ENCODE measurements at regions not wholly inside any gene's neighbourhood (a gene's known extent, or its start where the extent isn't known, plus 50 kb on each side); places are given as distances from the start of the nearest gene placed in this dataset.

DNA sequence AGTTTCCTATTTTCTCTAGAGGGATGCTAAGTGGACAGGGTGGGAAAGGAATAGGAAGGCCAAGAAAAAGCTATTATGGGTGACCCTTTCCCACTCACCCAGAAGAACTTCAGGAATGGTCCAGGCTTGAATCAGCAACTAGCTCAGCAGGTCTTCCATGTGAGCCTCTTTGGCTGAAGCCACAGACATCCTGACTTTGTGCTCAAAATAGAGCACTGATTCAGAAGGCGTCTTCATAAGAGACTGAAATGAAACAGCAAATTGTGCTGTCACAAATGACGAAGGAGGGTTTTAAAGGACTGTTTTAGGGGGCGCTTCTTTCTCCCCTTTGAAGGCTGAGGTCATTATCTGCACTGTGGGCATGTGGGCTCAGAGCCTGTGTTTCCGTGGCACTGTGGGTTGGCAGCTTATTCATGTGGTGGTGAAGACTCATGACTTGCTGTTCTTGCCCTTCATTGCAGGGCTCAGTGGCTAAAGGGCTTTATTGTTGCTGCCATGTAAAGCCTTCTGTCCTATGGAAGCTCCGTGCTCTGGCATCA is 65.8 kb upstream of the NFIL3 start:
- DNase-seq (ENCODE audit: low read depth in 4 of 6, low spot score in 6 of 6) = peak in 1 of 6 donors; percentile 61
- H3K9me3 ChIP-seq (ENCODE audit: control insufficient read depth, insufficient read depth, low read length) = no peaks in the 10 kb centered on the region
- H3K36me3 ChIP-seq (ENCODE audit: control insufficient read depth, insufficient read depth, low read length) = no peaks in the 10 kb centered on the region
- H3K27me3 ChIP-seq (ENCODE audit: control insufficient read depth, insufficient read depth, low read length) = no peaks in the 10 kb centered on the region
- no peaks in the 10 kb centered on the region for H3K4me1 ChIP-seq (ENCODE audit: control insufficient read depth, insufficient read depth, low read length)
- H3K4me3 ChIP-seq (ENCODE audit: low read depth, low read length) = no peak overlapping the region
- WGBS (ENCODE audit: insufficient coverage) = 53% methylated on average over 5 of the region's 5 CpGs
- no peak overlapping the region for H3K27ac ChIP-seq (ENCODE audit: low read depth, low read length)

DNA sequence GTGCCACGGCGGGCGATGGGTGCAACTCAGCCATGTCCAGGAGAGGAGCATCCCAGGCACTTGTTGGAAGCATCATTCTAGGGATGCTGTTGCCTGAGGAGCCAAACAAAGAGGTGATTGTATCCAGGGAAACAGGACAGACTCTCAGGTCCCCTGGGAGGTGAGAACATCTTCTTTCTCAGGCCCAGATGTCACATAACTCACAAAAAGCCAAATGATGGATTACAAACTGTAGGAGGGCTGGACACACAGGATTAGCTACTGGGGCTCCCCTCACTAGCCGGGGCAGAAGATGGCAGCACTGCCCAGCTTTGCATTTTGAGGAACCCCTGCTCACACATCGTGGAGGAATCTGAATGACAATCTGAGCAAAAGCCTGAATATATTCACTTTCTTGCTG is 64.7 kb upstream of the NFIL3 start:
- WGBS (ENCODE audit: insufficient coverage) = 78% methylated on average over 5 of the region's 5 CpGs
- Histone ChIP-seq H3K27ac (ENCODE audit: low read depth, low read length) (no peak overlapping the region), H3K9me3 (ENCODE audit: control insufficient read depth, insufficient read depth, low read length) (no peaks in the 10 kb centered on the region), H3K4me1 (ENCODE audit: control insufficient read depth, insufficient read depth, low read length) (no peaks in the 10 kb centered on the region), H3K27me3 (ENCODE audit: control insufficient read depth, insufficient read depth, low read length) (no peaks in the 10 kb centered on the region), H3K36me3 (ENCODE audit: control insufficient read depth, insufficient read depth, low read length) (no peaks in the 10 kb centered on the region), H3K4me3 (ENCODE audit: low read depth, low read length) (no peak overlapping the region)
- no peak for DNase-seq (ENCODE audit: low read depth in 4 of 6, low spot score in 6 of 6)

GRCh38 chr9:91486699-91487497 is 63.3 kb upstream of the NFIL3 start:
- Histone ChIP-seq H3K27ac (ENCODE audit: low read depth, low read length) (no peak overlapping the region), H3K36me3 (ENCODE audit: control insufficient read depth, insufficient read depth, low read length) (no peaks in the 10 kb centered on the region), H3K4me1 (ENCODE audit: control insufficient read depth, insufficient read depth, low read length) (no peaks in the 10 kb centered on the region), H3K4me3 (ENCODE audit: low read depth, low read length) (no peak overlapping the region), H3K27me3 (ENCODE audit: control insufficient read depth, insufficient read depth, low read length) (no peaks in the 10 kb centered on the region), H3K9me3 (ENCODE audit: control insufficient read depth, insufficient read depth, low read length) (no peaks in the 10 kb centered on the region)
- 96% methylated on average over 5 of the region's 6 CpGs for WGBS (ENCODE audit: insufficient coverage)
- DNase-seq (ENCODE audit: low read depth in 4 of 6, low spot score in 6 of 6) = no peak

DNA sequence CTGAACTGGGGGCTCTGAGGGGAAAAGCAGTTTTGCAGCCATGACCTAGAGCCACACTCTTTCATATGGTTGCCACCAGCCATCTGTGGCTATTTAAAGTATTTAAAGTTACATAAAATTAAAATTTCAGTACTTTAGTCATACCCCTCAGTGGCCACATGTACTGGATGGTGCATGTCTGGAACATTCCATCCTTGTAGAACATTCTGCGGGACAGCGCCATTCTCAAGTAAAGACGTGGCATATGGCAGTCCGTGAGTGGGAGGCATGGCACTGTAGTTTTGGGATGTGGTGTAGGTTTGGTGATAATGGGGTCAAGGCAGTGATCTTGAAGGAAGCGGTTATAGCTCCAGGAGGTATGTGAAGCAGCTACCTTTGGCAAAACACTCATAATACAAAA is 61.4 kb upstream of the NFIL3 start:
- no peaks in the 10 kb centered on the region for H3K27me3 ChIP-seq (ENCODE audit: control insufficient read depth, insufficient read depth, low read length)
- H3K4me3 ChIP-seq (ENCODE audit: low read depth, low read length) = no peak overlapping the region
- H3K9me3 ChIP-seq (ENCODE audit: control insufficient read depth, insufficient read depth, low read length) = no peaks in the 10 kb centered on the region
- no peaks in the 10 kb centered on the region for H3K36me3 ChIP-seq (ENCODE audit: control insufficient read depth, insufficient read depth, low read length)
- DNase-seq (ENCODE audit: low read depth in 4 of 6, low spot score in 6 of 6) = no peak
- H3K27ac ChIP-seq (ENCODE audit: low read depth, low read length) = no peak overlapping the region
- 76% methylated on average over 3 of the region's 5 CpGs for WGBS (ENCODE audit: insufficient coverage)
- no peaks in the 10 kb centered on the region for H3K4me1 ChIP-seq (ENCODE audit: control insufficient read depth, insufficient read depth, low read length)

DNA sequence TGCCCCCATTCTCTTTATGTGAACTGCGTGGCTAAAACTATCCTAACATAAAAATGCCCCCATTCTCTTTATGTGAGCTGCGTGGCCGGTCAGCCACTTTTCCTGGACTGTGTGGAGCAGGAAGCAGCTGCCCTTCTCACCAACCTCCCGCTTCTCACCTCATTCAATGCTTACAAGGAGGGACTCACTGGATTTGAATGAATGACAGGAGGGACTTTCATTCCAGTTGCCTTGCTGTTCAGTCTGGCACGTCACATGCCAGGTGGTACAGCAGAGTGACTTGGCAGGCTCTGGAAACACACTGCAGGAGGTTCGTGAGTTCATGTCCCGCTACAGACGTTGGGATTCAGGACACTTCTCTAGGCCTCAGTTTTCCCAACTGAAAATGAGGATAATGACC is 60.2 kb upstream of the NFIL3 start:
- WGBS (ENCODE audit: insufficient coverage) = 61% methylated on average over 5 of the region's 8 CpGs
- H3K27ac ChIP-seq (ENCODE audit: low read depth, low read length) = no peak overlapping the region
- DNase-seq (ENCODE audit: low read depth in 4 of 6, low spot score in 6 of 6) = no peak
- H3K4me3 ChIP-seq (ENCODE audit: low read depth, low read length) = no peak overlapping the region
- H3K36me3 ChIP-seq (ENCODE audit: control insufficient read depth, insufficient read depth, low read length) = no peaks in the 10 kb centered on the region
- no peaks in the 10 kb centered on the region for H3K4me1 ChIP-seq (ENCODE audit: control insufficient read depth, insufficient read depth, low read length)
- H3K9me3 ChIP-seq (ENCODE audit: control insufficient read depth, insufficient read depth, low read length) = no peaks in the 10 kb centered on the region
- no peaks in the 10 kb centered on the region for H3K27me3 ChIP-seq (ENCODE audit: control insufficient read depth, insufficient read depth, low read length)

- Histone ChIP-seq H3K9me3 (ENCODE audit: control insufficient read depth, insufficient read depth, low read length) (no peaks in the 10 kb centered on the region), H3K4me3 (ENCODE audit: low read depth, low read length) (no peak overlapping the region), H3K27me3 (ENCODE audit: control insufficient read depth, insufficient read depth, low read length) (no peaks in the 10 kb centered on the region), H3K27ac (ENCODE audit: low read depth, low read length) (no peak overlapping the region), H3K36me3 (ENCODE audit: control insufficient read depth, insufficient read depth, low read length) (no peaks in the 10 kb centered on the region), H3K4me1 (ENCODE audit: control insufficient read depth, insufficient read depth, low read length) (no peaks in the 10 kb centered on the region)
- WGBS (ENCODE audit: insufficient coverage) = 49% methylated on average over 4 of the region's 5 CpGs
- peak in 1 of 6 donors; percentile 30 for DNase-seq (ENCODE audit: low read depth in 4 of 6, low spot score in 6 of 6)
These were observed 59.6 kb upstream of the NFIL3 start for GRCh38 chr9:91483189-91483691.

- no peak overlapping the region for H3K4me3 ChIP-seq (ENCODE audit: low read depth, low read length)
- H3K36me3 ChIP-seq (ENCODE audit: control insufficient read depth, insufficient read depth, low read length) = no peaks in the 10 kb centered on the region
- H3K4me1 ChIP-seq (ENCODE audit: control insufficient read depth, insufficient read depth, low read length) = no peaks in the 10 kb centered on the region
- H3K27me3 ChIP-seq (ENCODE audit: control insufficient read depth, insufficient read depth, low read length) = no peaks in the 10 kb centered on the region
- H3K9me3 ChIP-seq (ENCODE audit: control insufficient read depth, insufficient read depth, low read length) = no peaks in the 10 kb centered on the region
- H3K27ac ChIP-seq (ENCODE audit: low read depth, low read length) = no peak overlapping the region
- WGBS (ENCODE audit: insufficient coverage) = 100% methylated on average over 1 of the region's 5 CpGs
- DNase-seq (ENCODE audit: low read depth in 4 of 6, low spot score in 6 of 6) = no peak
These were observed 58.3 kb upstream of the NFIL3 start for GRCh38 chr9:91481972-91482371.

DNA sequence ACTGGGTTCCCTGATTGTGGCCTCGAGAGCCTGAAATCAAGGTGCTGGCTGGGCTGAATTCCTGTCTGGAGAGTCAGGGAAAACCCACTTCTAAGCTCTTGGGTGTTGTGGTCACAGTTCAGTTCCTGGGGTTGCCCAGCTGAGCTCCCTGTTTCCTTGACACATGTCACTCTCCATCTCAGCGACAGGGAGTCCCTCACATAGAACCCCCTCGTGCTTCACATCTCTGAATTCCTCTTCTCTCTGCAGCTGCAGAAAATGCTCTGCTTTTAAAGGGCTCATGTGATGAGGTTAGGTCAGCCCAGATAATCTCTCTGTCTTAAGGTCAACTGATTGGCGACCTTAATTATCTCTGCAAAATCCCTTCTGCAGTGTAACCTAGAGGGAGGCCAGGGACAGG is 53.5 kb upstream of the NFIL3 start:
- no peaks in the 10 kb centered on the region for H3K9me3 ChIP-seq (ENCODE audit: control insufficient read depth, insufficient read depth, low read length)
- WGBS (ENCODE audit: insufficient coverage) = 72% methylated on average over 2 of the region's 4 CpGs
- H3K27ac ChIP-seq (ENCODE audit: low read depth, low read length) = no peak overlapping the region
- no peaks in the 10 kb centered on the region for H3K36me3 ChIP-seq (ENCODE audit: control insufficient read depth, insufficient read depth, low read length)
- no peak for DNase-seq (ENCODE audit: low read depth in 4 of 6, low spot score in 6 of 6)
- H3K4me3 ChIP-seq (ENCODE audit: low read depth, low read length) = no peak overlapping the region
- no peaks in the 10 kb centered on the region for H3K27me3 ChIP-seq (ENCODE audit: control insufficient read depth, insufficient read depth, low read length)
- H3K4me1 ChIP-seq (ENCODE audit: control insufficient read depth, insufficient read depth, low read length) = no peaks in the 10 kb centered on the region

DNA sequence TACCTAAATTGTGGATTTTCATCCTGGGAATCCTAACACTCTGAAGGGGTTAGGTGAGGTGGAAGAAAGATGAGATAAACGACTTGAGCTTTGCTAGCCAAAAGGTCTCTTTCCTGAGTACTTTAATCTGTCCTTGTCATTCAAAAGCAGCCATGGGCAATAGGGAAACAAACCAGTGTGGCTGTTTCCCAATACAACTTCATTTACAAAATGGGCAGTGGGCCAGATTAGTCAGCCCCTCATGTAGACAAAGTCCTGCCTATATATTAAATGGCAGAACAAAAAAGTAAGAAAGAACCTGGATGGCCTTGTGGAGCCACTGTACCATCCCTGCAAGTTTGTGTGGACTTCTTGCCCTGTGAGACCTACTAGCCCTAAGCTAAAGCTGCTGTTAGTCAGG is 51.0 kb upstream of the NFIL3 start:
- DNase-seq (ENCODE audit: low read depth in 4 of 6, low spot score in 6 of 6) = no peak
- H3K4me3 ChIP-seq (ENCODE audit: low read depth, low read length) = no peak overlapping the region
- 33% methylated on average over 1 of the region's 1 CpG for WGBS (ENCODE audit: insufficient coverage)
- no peak overlapping the region for H3K27ac ChIP-seq (ENCODE audit: low read depth, low read length)
- H3K36me3 ChIP-seq (ENCODE audit: control insufficient read depth, insufficient read depth, low read length) = no peaks in the 10 kb centered on the region
- no peaks in the 10 kb centered on the region for H3K9me3 ChIP-seq (ENCODE audit: control insufficient read depth, insufficient read depth, low read length)
- no peaks in the 10 kb centered on the region for H3K4me1 ChIP-seq (ENCODE audit: control insufficient read depth, insufficient read depth, low read length)
- H3K27me3 ChIP-seq (ENCODE audit: control insufficient read depth, insufficient read depth, low read length) = no peaks in the 10 kb centered on the region
